Smooth muscle cell (in vitro differentiated cells): ENCODE measurements at regions not wholly inside any gene's neighbourhood (a gene's known extent, or its start where the extent isn't known, plus 50 kb on each side); places are given as distances from the start of the nearest gene placed in this dataset.

Experiments
- DNase-seq: peaks from one replicate; lab custom pipeline; 2025; ENCODE audit not compliant: unreplicated experiment; lab: John Stamatoyannopoulos, UW
- H2AFZ ChIP-seq: fragments of 200-600 bp; sonication (generic); 2 replicates; pipeline ENCODE4 v1.6.0; 2016; ENCODE audit warnings: antibody characterized with exemption, low read depth, mild to moderate bottlenecking
- H3F3A ChIP-seq: fragments of 200-600 bp; sonication (generic); 2 replicates; pipeline ENCODE4 v1.6.0; 2017; ENCODE audit warnings: antibody characterized with exemption, low read depth
- H3K27ac ChIP-seq: fragments of 200-600 bp; sonication (generic); 2 replicates; pipeline ENCODE4 v1.5.1; 2016; ENCODE audit warnings: low read depth, mild to moderate bottlenecking
- H3K27me3 ChIP-seq: fragments of 200-600 bp; sonication (generic); 2 replicates; pipeline ENCODE4 v1.6.1; 2016; ENCODE audit warnings: low read depth, mild to moderate bottlenecking
- H3K36me3 ChIP-seq: fragments of 200-600 bp; sonication (generic); 2 replicates; pipeline ENCODE4 v1.5.1; 2016; ENCODE audit warnings: low read depth
- H3K4me1 ChIP-seq: fragments of 200-600 bp; sonication (generic); 2 replicates; pipeline ENCODE4 v1.5.1; 2016; ENCODE audit warnings: low read depth
- H3K4me2 ChIP-seq: fragments of 200-600 bp; sonication (generic); 2 replicates; pipeline ENCODE4 v1.6.0; 2016; ENCODE audit warnings: mild to moderate bottlenecking
- H3K4me3 ChIP-seq: fragments of 200-600 bp; sonication (generic); 2 replicates; pipeline ENCODE4 v1.5.1; 2016; ENCODE audit warnings: mild to moderate bottlenecking
- H3K79me2 ChIP-seq: fragments of 200-600 bp; sonication (generic); 2 replicates; pipeline ENCODE4 v1.6.0; 2016; ENCODE audit warnings: low read depth, mild to moderate bottlenecking
- H3K9ac ChIP-seq: fragments of 200-600 bp; sonication (generic); 2 replicates; pipeline ENCODE4 v1.6.0; 2016; ENCODE audit warnings: low read depth
- H3K9me3 ChIP-seq: fragments of 200-600 bp; sonication (generic); replicated peaks from 2 replicates; pipeline ENCODE4 v1.5.1; 2016; ENCODE audit warnings: low read depth
- H4K20me1 ChIP-seq: fragments of 200-600 bp; sonication (generic); 2 replicates; pipeline ENCODE4 v1.6.0; 2016; ENCODE audit warnings: low read depth
- WGBS: methylation state at CpG from one replicate; pipeline ENCODE4 v1.1.7; 2016; ENCODE audit warnings: low lambda C conversion rate; 5-methylcytosine and 5-hydroxymethylcytosine counted together
- TF ChIP-seq, protein P1 (sequence below): fragments of 200-600 bp; sonication (generic); IDR thresholded peaks from 2 replicates; pipeline ENCODE4 v1.5.1; 2017; ENCODE audit warnings: borderline replicate concordance, mild to moderate bottlenecking, antibody characterized with exemption; ENCODE audit not compliant: insufficient read depth, poor library complexity, severe bottlenecking

DNA sequence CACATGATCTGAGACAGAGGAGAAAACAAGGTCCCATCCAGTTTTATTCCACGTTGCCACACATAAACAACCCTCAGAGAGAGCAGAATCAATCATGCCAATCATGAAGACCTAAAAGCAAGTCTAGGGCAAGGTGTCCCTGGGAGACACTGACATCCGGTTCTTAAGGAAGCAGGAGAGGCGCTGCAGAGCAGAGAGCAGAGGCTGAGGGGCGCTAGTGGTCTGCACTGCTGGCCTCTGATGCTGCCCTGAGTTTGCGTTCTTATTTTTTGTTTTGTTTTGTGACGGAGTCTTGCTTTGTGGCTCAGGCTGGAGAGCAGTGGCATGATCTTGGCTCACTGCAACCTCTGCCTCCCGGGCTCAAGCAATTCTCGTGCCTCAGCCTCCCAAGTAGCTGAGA lies 83.3 kb downstream of the SMIM21 start:
- no peak overlapping the region for H3K4me3 ChIP-seq
- TF ChIP-seq, protein P1, sequence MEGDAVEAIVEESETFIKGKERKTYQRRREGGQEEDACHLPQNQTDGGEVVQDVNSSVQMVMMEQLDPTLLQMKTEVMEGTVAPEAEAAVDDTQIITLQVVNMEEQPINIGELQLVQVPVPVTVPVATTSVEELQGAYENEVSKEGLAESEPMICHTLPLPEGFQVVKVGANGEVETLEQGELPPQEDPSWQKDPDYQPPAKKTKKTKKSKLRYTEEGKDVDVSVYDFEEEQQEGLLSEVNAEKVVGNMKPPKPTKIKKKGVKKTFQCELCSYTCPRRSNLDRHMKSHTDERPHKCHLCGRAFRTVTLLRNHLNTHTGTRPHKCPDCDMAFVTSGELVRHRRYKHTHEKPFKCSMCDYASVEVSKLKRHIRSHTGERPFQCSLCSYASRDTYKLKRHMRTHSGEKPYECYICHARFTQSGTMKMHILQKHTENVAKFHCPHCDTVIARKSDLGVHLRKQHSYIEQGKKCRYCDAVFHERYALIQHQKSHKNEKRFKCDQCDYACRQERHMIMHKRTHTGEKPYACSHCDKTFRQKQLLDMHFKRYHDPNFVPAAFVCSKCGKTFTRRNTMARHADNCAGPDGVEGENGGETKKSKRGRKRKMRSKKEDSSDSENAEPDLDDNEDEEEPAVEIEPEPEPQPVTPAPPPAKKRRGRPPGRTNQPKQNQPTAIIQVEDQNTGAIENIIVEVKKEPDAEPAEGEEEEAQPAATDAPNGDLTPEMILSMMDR = no peak

DNA sequence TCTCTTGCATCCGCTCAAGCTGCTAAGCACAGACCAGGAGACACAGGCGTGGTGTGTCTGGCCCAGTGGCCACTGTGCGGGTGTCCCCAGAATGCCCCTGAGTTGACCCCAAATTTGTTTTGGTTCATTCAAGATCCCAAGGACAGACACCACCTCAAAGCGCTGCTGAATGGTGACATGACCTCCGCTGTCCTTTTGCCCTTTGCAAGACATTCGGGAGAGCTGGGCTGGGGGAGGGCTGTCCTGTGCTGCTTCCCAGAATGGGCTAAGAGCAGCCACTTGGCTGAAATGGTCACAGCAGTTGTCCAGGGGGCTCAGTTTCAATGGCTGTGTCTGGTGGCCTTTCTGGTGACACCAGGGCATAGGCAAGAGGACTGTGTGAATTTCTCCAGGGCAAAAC lies 84.1 kb downstream of the SMIM21 start:
- Histone ChIP-seq H2AFZ (no peak overlapping the region), H3K4me3 (no peak overlapping the region), H4K20me1 (no peaks in the 10 kb centered on the region), H3F3A (no peaks in the 10 kb centered on the region), H3K27ac (no peak overlapping the region), H3K36me3 (no peaks in the 10 kb centered on the region), H3K27me3 (no peaks in the 10 kb centered on the region), H3K79me2 (no peaks in the 10 kb centered on the region), H3K4me2 (no peak overlapping the region), H3K4me1 (no peaks in the 10 kb centered on the region), H3K9me3 (no peaks in the 10 kb centered on the region), H3K9ac (no peak overlapping the region)
- WGBS = 95% methylated on average over 6 of the region's 6 CpGs
- TF ChIP-seq, protein P1 = no peak
- DNase-seq = no peak

More for the DNA sequence above, 83.3 kb downstream of the SMIM21 start:
- no peak overlapping the region for H3K4me2 ChIP-seq
- WGBS = 89% methylated on average over 8 of the region's 8 CpGs
- H2AFZ ChIP-seq = no peak overlapping the region
- H3K79me2 ChIP-seq = no peaks in the 10 kb centered on the region
- no peaks in the 10 kb centered on the region for H3F3A ChIP-seq
- H3K36me3 ChIP-seq = no peaks in the 10 kb centered on the region
- no peak overlapping the region for H3K9ac ChIP-seq
- DNase-seq = no peak
- H3K27ac ChIP-seq = no peak overlapping the region
- no peaks in the 10 kb centered on the region for H3K4me1 ChIP-seq
- no peaks in the 10 kb centered on the region for H3K9me3 ChIP-seq
- no peaks in the 10 kb centered on the region for H3K27me3 ChIP-seq
- no peaks in the 10 kb centered on the region for H4K20me1 ChIP-seq

- Histone ChIP-seq H3K27ac (no peak overlapping the region), H3K9ac (no peak overlapping the region), H2AFZ (no peak overlapping the region), H3K4me2 (no peak overlapping the region), H3K4me3 (no peak overlapping the region), H3K4me1 (no peaks in the 10 kb centered on the region), H3K36me3 (no peaks in the 10 kb centered on the region), H3K9me3 (no peaks in the 10 kb centered on the region), H4K20me1 (no peaks in the 10 kb centered on the region), H3K79me2 (no peaks in the 10 kb centered on the region), H3K27me3 (no peaks in the 10 kb centered on the region), H3F3A (no peaks in the 10 kb centered on the region)
- 91% methylated on average over 6 of the region's 6 CpGs for WGBS
- TF ChIP-seq, protein P1 = no peak
- no peak for DNase-seq
Observed at GRCh38 chr18:75341897-75342296, 85.6 kb downstream of the SMIM21 start.

DNA sequence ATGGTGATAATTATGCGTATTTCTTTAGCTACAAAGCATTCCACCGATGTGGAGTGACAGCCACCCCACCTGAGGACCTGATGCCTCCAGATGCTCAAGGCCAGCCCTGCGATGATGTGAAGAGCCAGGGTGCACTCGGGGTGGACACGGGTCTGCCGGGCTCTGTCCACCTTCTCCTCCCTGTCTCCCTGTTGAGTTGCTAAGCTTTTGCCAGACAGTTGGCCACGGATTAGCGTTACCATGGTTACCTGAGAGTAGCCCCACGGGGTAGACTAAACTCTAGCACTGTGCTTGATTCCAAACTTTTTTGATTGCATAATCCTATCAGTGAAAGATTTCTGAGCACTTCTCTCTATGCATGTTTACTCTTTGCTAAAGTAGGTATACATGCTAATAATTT lies 86.2 kb downstream of the SMIM21 start:
- no peaks in the 10 kb centered on the region for H3K36me3 ChIP-seq
- no peak overlapping the region for H3K9ac ChIP-seq
- no peaks in the 10 kb centered on the region for H4K20me1 ChIP-seq
- WGBS = 67% methylated on average over 9 of the region's 9 CpGs
- no peaks in the 10 kb centered on the region for H3K9me3 ChIP-seq
- no peaks in the 10 kb centered on the region for H3K79me2 ChIP-seq
- no peak overlapping the region for H3K27ac ChIP-seq
- H3F3A ChIP-seq = no peaks in the 10 kb centered on the region
- DNase-seq = no peak
- no peaks in the 10 kb centered on the region for H3K27me3 ChIP-seq
- no peak overlapping the region for H3K4me3 ChIP-seq
- H2AFZ ChIP-seq = no peak overlapping the region
- no peaks in the 10 kb centered on the region for H3K4me1 ChIP-seq
- no peak overlapping the region for H3K4me2 ChIP-seq
- TF ChIP-seq, protein P1 = no peak
